GM19452 (cell line): ENCODE measurements at regions not wholly inside any gene's neighbourhood (a gene's known extent, or its start where the extent isn't known, plus 50 kb on each side); places are given as distances from the start of the nearest gene placed in this dataset.

Source experiments
- ATAC-seq: cut with Tn5 transposase; IDR thresholded peaks from one replicate; pipeline ENCODE4 v1.9.1; 2021; ENCODE audit not compliant: unreplicated experiment

GRCh38 chr1:79441238-79441637 lies 434.7 kb upstream of the ADGRL4 start:
- no peak for ATAC-seq

GRCh38 chr1:79437540-79437939 lies 431.0 kb upstream of the ADGRL4 start:
- ATAC-seq, result no peak

GRCh38 chr1:79431340-79431739 lies 424.8 kb upstream of the ADGRL4 start:
- no peak for ATAC-seq

- no peak for ATAC-seq
These were observed 423.9 kb upstream of the ADGRL4 start for GRCh38 chr1:79430437-79430836.

GRCh38 chr1:79422726-79423125 lies 416.2 kb upstream of the ADGRL4 start:
- no peak for ATAC-seq

- no peak for ATAC-seq
These were observed 392.0 kb upstream of the ADGRL4 start for GRCh38 chr1:79398501-79398900.

- no peak for ATAC-seq
These were observed 390.4 kb upstream of the ADGRL4 start for GRCh38 chr1:79396901-79397300.

GRCh38 chr1:79388694-79389361 lies 382.3 kb upstream of the ADGRL4 start:
- no peak for ATAC-seq

- ATAC-seq, result no peak
These were observed 380.2 kb upstream of the ADGRL4 start for GRCh38 chr1:79386730-79387129.

GRCh38 chr1:79380078-79380477 lies 373.5 kb upstream of the ADGRL4 start:
- ATAC-seq, result no peak

- ATAC-seq, result no peak
These were observed 369.6 kb upstream of the ADGRL4 start for GRCh38 chr1:79376106-79376505.

- ATAC-seq, result no peak
These were observed 368.8 kb upstream of the ADGRL4 start for GRCh38 chr1:79375352-79375751.

GRCh38 chr1:79374397-79374796 lies 367.9 kb upstream of the ADGRL4 start:
- ATAC-seq, result no peak

- no peak for ATAC-seq
These were observed 367.1 kb upstream of the ADGRL4 start for GRCh38 chr1:79373481-79374125.

GRCh38 chr1:79371802-79372201 lies 365.3 kb upstream of the ADGRL4 start:
- ATAC-seq, result no peak

- no peak for ATAC-seq
These were observed 362.6 kb upstream of the ADGRL4 start for GRCh38 chr1:79369091-79369490.

GRCh38 chr1:79364896-79365295 lies 358.4 kb upstream of the ADGRL4 start:
- ATAC-seq, result no peak

GRCh38 chr1:79363430-79363829 lies 356.9 kb upstream of the ADGRL4 start:
- no peak for ATAC-seq

GRCh38 chr1:79362470-79362869 lies 355.9 kb upstream of the ADGRL4 start:
- no peak for ATAC-seq

- no peak for ATAC-seq
These were observed 348.6 kb upstream of the ADGRL4 start for GRCh38 chr1:79355090-79355489.

- ATAC-seq, result no peak
These were observed 346.7 kb upstream of the ADGRL4 start for GRCh38 chr1:79353224-79353623.

GRCh38 chr1:79326875-79327274 lies 320.3 kb upstream of the ADGRL4 start:
- ATAC-seq, result no peak

GRCh38 chr1:79325705-79326104 lies 319.2 kb upstream of the ADGRL4 start:
- no peak for ATAC-seq
